H1 (cell line): ENCODE measurements at regions not wholly inside any gene's neighbourhood (a gene's known extent, or its start where the extent isn't known, plus 50 kb on each side); places are given as distances from the start of the nearest gene placed in this dataset.

Experiments
- CTCF ChIA-PET: fragments of 300-600 bp; sonication (Branson Sonifier 250); formaldehyde crosslinking; loops from one replicate; lab custom pipeline; 2021; ENCODE audit not compliant: partially characterized antibody; lab: Charles Lee
- POLR2A ChIA-PET: fragments of 300-600 bp; sonication (Branson Sonifier 250); formaldehyde crosslinking; loops from one replicate; lab custom pipeline; 2021; ENCODE audit warnings: inconsistent platforms; ENCODE audit not compliant: partially characterized antibody; lab: Charles Lee
- DNase-seq, 2 experiments: peaks; one replicate each; pipeline versions ENCODE4 v3.0.0 to v3.0.0-alpha.2; 2010 to 2022; ENCODE audit warnings: low spot score in 2 of 2, low read depth in 1 of 2, mixed read lengths in 1 of 2
- FAIRE-seq: peaks from 2 replicates; lab custom pipeline; 2011; peaks lifted over from hg19 to GRCh38; lab: Jason Lieb, UNC
- H2AFZ ChIP-seq: 2 replicates; pipeline ENCODE4 v1.8.1; 2012; ENCODE audit warnings: low read length, inconsistent platforms
- H2AK5ac ChIP-seq: 2 replicates; pipeline ENCODE4 v1.6.1; 2013; ENCODE audit warnings: low read depth, low read length
- H2BK120ac ChIP-seq: replicated peaks from 2 replicates; pipeline ENCODE3; 2013; ENCODE audit warnings: low read depth, low read length, inconsistent platforms
- H2BK12ac ChIP-seq: 2 replicates; pipeline ENCODE4 v1.6.1; 2013; ENCODE audit warnings: low read depth, low read length
- H2BK15ac ChIP-seq: 2 replicates; pipeline ENCODE4 v1.6.1; 2013; ENCODE audit warnings: low read length
- H2BK20ac ChIP-seq: 2 replicates; pipeline ENCODE4 v1.6.1; 2013; ENCODE audit warnings: low read length
- H2BK5ac ChIP-seq: 2 replicates; pipeline ENCODE4 v1.6.1; 2013; ENCODE audit warnings: low read depth, low read length
- H3K14ac ChIP-seq: 2 replicates; pipeline ENCODE4 v1.6.1; 2013; ENCODE audit warnings: inconsistent platforms; ENCODE audit not compliant: insufficient read length
- H3K18ac ChIP-seq: 2 replicates; pipeline ENCODE4 v1.6.1; 2013; ENCODE audit warnings: low read length; ENCODE audit errors: extremely low read depth
- H3K23ac ChIP-seq: 2 replicates; pipeline ENCODE4 v1.6.1; 2013; ENCODE audit warnings: inconsistent platforms; ENCODE audit not compliant: insufficient read length
- H3K23me2 ChIP-seq: 2 replicates; pipeline ENCODE4 v1.6.1; 2013; ENCODE audit warnings: low read depth, low read length
- H3K27ac ChIP-seq: 2 replicates; pipeline ENCODE4 v1.6.1; 2011; ENCODE audit warnings: low read depth, low read length, inconsistent platforms
- H3K27me3 ChIP-seq, 4 experiments: replicated peaks in 1 of 4; 1 replicate in 1 of 4; 2 replicates in 3 of 4; pipeline versions ENCODE4 v1.6.1 to v1.8.1; 2011 to 2013; ENCODE audit warnings: low read length in 3 of 4, mild to moderate bottlenecking in 3 of 4, inconsistent platforms in 2 of 4, mixed read lengths in 2 of 4, moderate library complexity in 1 of 4; ENCODE audit not compliant: control insufficient read depth in 3 of 4, insufficient read depth in 3 of 4; ENCODE audit errors: extremely low read depth in 1 of 4
- H3K36me3 ChIP-seq, 4 experiments: 2 replicates each; pipeline versions ENCODE4 v1.6.1 to v1.8.1; 2011 to 2013; ENCODE audit warnings: mild to moderate bottlenecking in 4 of 4, low read length in 3 of 4, moderate library complexity in 2 of 4, control low read depth in 1 of 4, inconsistent platforms in 1 of 4; ENCODE audit not compliant: insufficient read depth in 4 of 4, control insufficient read depth in 2 of 4
- H3K4ac ChIP-seq: replicated peaks from 2 replicates; pipeline ENCODE3; 2013; ENCODE audit warnings: low read length, low read depth, mixed read lengths, inconsistent platforms; ENCODE audit not compliant: insufficient read length
- H3K4me1 ChIP-seq, 4 experiments: replicated peaks in 1 of 4; 1 replicate in 1 of 4; 2 replicates in 3 of 4; pipeline versions ENCODE4 v1.6.1 to v1.8.1; 2011 to 2013; ENCODE audit warnings: low read length in 3 of 4, inconsistent platforms in 2 of 4, mixed read lengths in 1 of 4; ENCODE audit not compliant: insufficient read depth in 4 of 4, control insufficient read depth in 3 of 4
- H3K4me2 ChIP-seq, 2 experiments: 2 replicates each; pipeline versions ENCODE4 v1.6.1 to v1.8.1; 2011 to 2013; ENCODE audit warnings: low read depth in 2 of 2, low read length in 2 of 2, control low read depth in 1 of 2, inconsistent platforms in 1 of 2, mild to moderate bottlenecking in 1 of 2; ENCODE audit not compliant: insufficient read depth in 1 of 2
- H3K4me3 ChIP-seq, 4 experiments: fragments of 200-600, 300-600 bp in 1 of 4; sonication (generic), shearing (Covaris generic), sonication (Bioruptor Twin) in 1 of 4; 2 replicates each; pipeline versions ENCODE4 v1.5.1 to v1.8.1; 2011 to 2016; ENCODE audit warnings: low read length in 4 of 4, low read depth in 3 of 4, control low read depth in 2 of 4, inconsistent platforms in 2 of 4, mild to moderate bottlenecking in 2 of 4, mixed read lengths in 1 of 4, moderate library complexity in 1 of 4; ENCODE audit not compliant: insufficient read depth in 2 of 4; ENCODE audit errors: extremely low read depth in 1 of 4
- H3K56ac ChIP-seq: replicated peaks from 2 replicates; pipeline ENCODE3; 2013; ENCODE audit warnings: low read depth, mild to moderate bottlenecking, mixed read lengths, low read length, inconsistent platforms; ENCODE audit not compliant: insufficient read length
- H3K79me1 ChIP-seq: 2 replicates; pipeline ENCODE4 v1.6.1; 2013; ENCODE audit warnings: low read depth, low read length, control low read depth
- H3K79me2 ChIP-seq, 2 experiments: 2 replicates each; pipeline versions ENCODE4 v1.6.1 to v1.8.1; 2012 to 2013; ENCODE audit warnings: low read length in 2 of 2, mild to moderate bottlenecking in 2 of 2, inconsistent platforms in 1 of 2; ENCODE audit not compliant: insufficient read depth in 2 of 2, control insufficient read depth in 1 of 2
- H3K9ac ChIP-seq, 4 experiments: replicated peaks in 1 of 4; 1 replicate in 1 of 4; 2 replicates in 3 of 4; pipeline versions ENCODE4 v1.6.1 to v1.8.1; 2011 to 2013; ENCODE audit warnings: low read depth in 3 of 4, low read length in 3 of 4, control low read depth in 2 of 4, mild to moderate bottlenecking in 2 of 4, moderate library complexity in 2 of 4, inconsistent platforms in 1 of 4; ENCODE audit errors: extremely low read depth in 1 of 4
- H3K9me3 ChIP-seq, 2 experiments: 2 replicates each; pipeline versions ENCODE4 v1.6.1 to v1.8.1; 2012 to 2013; ENCODE audit warnings: mild to moderate bottlenecking in 2 of 2, moderate library complexity in 2 of 2, control low read depth in 1 of 2, inconsistent platforms in 1 of 2, low read depth in 1 of 2, low read length in 1 of 2, mixed read lengths in 1 of 2; ENCODE audit not compliant: insufficient read depth in 2 of 2
- H4K20me1 ChIP-seq, 2 experiments: replicated peaks in 1 of 2; 2 replicates each; pipeline versions ENCODE3 to v1.8.1; 2011 to 2013; ENCODE audit warnings: inconsistent platforms in 2 of 2, low read length in 2 of 2, mild to moderate bottlenecking in 1 of 2; ENCODE audit not compliant: insufficient read depth in 2 of 2, control insufficient read depth in 1 of 2
- H4K5ac ChIP-seq: 2 replicates; pipeline ENCODE4 v1.6.1; 2013; ENCODE audit warnings: low read length, low read depth, mixed read lengths, inconsistent platforms; ENCODE audit not compliant: insufficient read length
- H4K8ac ChIP-seq: 2 replicates; pipeline ENCODE4 v1.8.0; 2013; ENCODE audit warnings: mild to moderate bottlenecking, moderate library complexity, low read length, inconsistent platforms; ENCODE audit not compliant: insufficient read depth; ENCODE audit errors: extremely low read depth
- H4K91ac ChIP-seq: replicated peaks from 2 replicates; pipeline ENCODE3; 2013; ENCODE audit warnings: low read length, mixed read lengths, inconsistent platforms; ENCODE audit not compliant: insufficient read length
- CREB1 ChIP-seq: IDR thresholded peaks from 2 replicates; pipeline ENCODE4 v1.6.1; 2012; ENCODE audit warnings: inconsistent platforms
- EGR1 ChIP-seq: IDR thresholded peaks from 2 replicates; pipeline ENCODE4 v1.6.1; 2011; ENCODE audit warnings: low read depth, low read length, borderline replicate concordance
- GABPA ChIP-seq: IDR thresholded peaks from 2 replicates; pipeline ENCODE4 v1.6.1; 2011; ENCODE audit warnings: mild to moderate bottlenecking, low read length, moderate library complexity, borderline replicate concordance; ENCODE audit not compliant: insufficient read depth
- KDM1A ChIP-seq: fragments of 200-600, 300-600 bp; sonication (generic); IDR thresholded peaks from 2 replicates; pipeline ENCODE4 v1.7.1; 2016; ENCODE audit warnings: mild to moderate bottlenecking, low read length, borderline replicate concordance
- KDM5A ChIP-seq: fragments of 200-600 bp; IDR thresholded peaks from 2 replicates; pipeline ENCODE4 v1.7.1; 2012; ENCODE audit warnings: mild to moderate bottlenecking, low read length, inconsistent platforms, mixed read lengths
- MAFK ChIP-seq: IDR thresholded peaks from 2 replicates; pipeline ENCODE4 v1.6.1; 2012; ENCODE audit warnings: low read depth, mild to moderate bottlenecking, improper control_type of control experiment, low read length
- RFX5 ChIP-seq: IDR thresholded peaks from 2 replicates; pipeline ENCODE4 v1.6.1; 2011; ENCODE audit warnings: low read depth, low read length, improper control_type of control experiment, borderline replicate concordance
- SAP30 ChIP-seq: fragments of 300-600 bp; sonication (generic); IDR thresholded peaks from 2 replicates; pipeline ENCODE4 v1.7.1; 2012; ENCODE audit warnings: low read length, moderate library complexity, mild to moderate bottlenecking, inconsistent platforms; ENCODE audit not compliant: insufficient read depth, insufficient replicate concordance
- SIN3A ChIP-seq, 2 experiments: IDR thresholded peaks in 1 of 2; conservative IDR thresholded peaks in 1 of 2; 2 replicates each; pipeline ENCODE4 v1.6.1; 2011 to 2012; ENCODE audit warnings: low read length in 2 of 2, improper control_type of control experiment in 1 of 2, low read depth in 1 of 2, mild to moderate bottlenecking in 1 of 2
- SP1 ChIP-seq: IDR thresholded peaks from 2 replicates; pipeline ENCODE4 v1.6.1; 2011; ENCODE audit warnings: low read depth, low read length
- SUZ12 ChIP-seq: fragments of 200-600 bp; sonication (generic); IDR thresholded peaks from 2 replicates; pipeline ENCODE4 v1.6.1; 2012; ENCODE audit warnings: mild to moderate bottlenecking, inconsistent platforms, low read length, moderate library complexity, mixed read lengths
- TAF1 ChIP-seq: IDR thresholded peaks from 2 replicates; pipeline ENCODE4 v1.6.1; 2011; ENCODE audit warnings: mild to moderate bottlenecking, low read depth, low read length
- TCF12 ChIP-seq: IDR thresholded peaks from 2 replicates; pipeline ENCODE4 v1.6.1; 2011; ENCODE audit warnings: low read depth, mild to moderate bottlenecking, low read length
- USF2 ChIP-seq: IDR thresholded peaks from 2 replicates; pipeline ENCODE4 v1.6.1; 2011; ENCODE audit warnings: low read length, improper control_type of control experiment
- YY1 ChIP-seq: IDR thresholded peaks from 2 replicates; pipeline ENCODE4 v1.6.1; 2011; ENCODE audit warnings: low read depth, mild to moderate bottlenecking, low read length
- WGBS, 2 experiments: shearing (Covaris generic) in 1 of 2; methylation state at CpG; one replicate each; pipeline versions ENCODE4 v1.1.6 to v1.1.7; 2013 to 2015; ENCODE audit warnings: low lambda C conversion rate in 2 of 2, mixed read lengths in 2 of 2, inconsistent platforms in 1 of 2, low coverage in 1 of 2, missing lambda C conversion rate in 1 of 2; ENCODE audit not compliant: insufficient replicate concordance in 2 of 2, insufficient coverage in 1 of 2, insufficient read length in 1 of 2; ENCODE audit errors: extremely low coverage in 1 of 2, missing lambda C conversion rate in 1 of 2; 5-methylcytosine and 5-hydroxymethylcytosine counted together

DNA sequence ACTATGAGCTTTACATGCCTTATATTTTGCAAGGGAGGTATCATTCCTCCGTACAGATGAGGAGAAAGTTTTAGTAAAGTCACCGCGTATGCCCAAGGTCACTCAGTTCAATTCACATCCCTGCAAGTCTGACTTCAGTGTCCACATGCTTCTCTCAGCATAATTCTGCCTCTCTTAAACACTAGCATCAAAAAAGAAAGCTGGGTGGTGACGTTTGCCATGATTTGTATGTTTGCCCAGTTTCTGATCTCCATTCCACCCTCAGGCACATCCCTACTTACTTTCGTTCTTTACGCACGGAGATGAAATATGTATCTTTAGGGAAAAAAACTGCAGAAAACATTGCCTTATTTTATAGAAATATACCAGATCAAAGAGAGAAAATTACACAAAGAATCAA, 129.2 kb upstream of the PTPRM start:
- Histone ChIP-seq H3K23ac (no peak overlapping the region), H2BK5ac (no peak overlapping the region), H4K20me1 (no peaks in the 10 kb centered on the region), H3K4me1 (0 out of 7 replicates have a peak, but pooled peaks cover 0 to 4% (median 0%) of the 10 kb centered on the region in 4 experiments), H2BK15ac (no peak overlapping the region), H2BK12ac (no peak overlapping the region), H3K9ac (no peak overlapping the region), H3K14ac (no peak overlapping the region), H2BK20ac (no peak overlapping the region), H3K27ac (no peak overlapping the region), H2BK120ac (no peak overlapping the region), H3K27me3 (no peaks in the 10 kb centered on the region), H3K9me3 (no peaks in the 10 kb centered on the region), H2AK5ac (no peak overlapping the region), H4K91ac (no peak overlapping the region), H4K5ac (no peak overlapping the region), H3K18ac (no peak overlapping the region), H3K79me1 (no peaks in the 10 kb centered on the region), H3K4me3 (no peak overlapping the region), H4K8ac (no peak overlapping the region), H3K23me2 (no peaks in the 10 kb centered on the region), H3K4ac (no peak overlapping the region), H2AFZ (no peak overlapping the region), H3K79me2 (no peaks in the 10 kb centered on the region), H3K56ac (no peak overlapping the region), H3K4me2 (no peak overlapping the region), H3K36me3 (no peaks in the 10 kb centered on the region)
- FAIRE-seq (no peak), DNase-seq (no peak)
- ChIA-PET POLR2A (no interaction called here), CTCF (interaction anchor here (0.9 to 2.8 kb wide), 2 partner anchors 11 to 14 kb away, joined by 3 to 10 read pairs; no protein-coding TSS in a partner anchor)
- WGBS, 2 experiments: 78% methylated on average over 7 of the region's 7 CpGs; no CpG with 5 or more reads in 1 of the 2 experiments
- TF ChIP-seq YY1: no peak
- no peak for TF ChIP-seq KDM5A
- TF ChIP-seq SP1: no peak
- TF ChIP-seq SUZ12: no peak
- no peak for TF ChIP-seq TAF1
- no peak for TF ChIP-seq KDM1A
- no peak for TF ChIP-seq MAFK
- TF ChIP-seq SIN3A (conservative IDR thresholded peaks at IDR 0.05 in 1 of 2, IDR thresholded peaks at IDR 0.05 in 1 of 2; ENCODE audit: low read depth in 1 of 2, low read length in 2 of 2): no peak
- no peak for TF ChIP-seq CREB1
- TF ChIP-seq EGR1: no peak
- no peak for TF ChIP-seq RFX5
- no peak for TF ChIP-seq GABPA
- no peak for TF ChIP-seq TCF12
- no peak for TF ChIP-seq USF2
- TF ChIP-seq SAP30: no peak
